ENCODE measurements at regions not wholly inside any gene's neighbourhood (a gene's known extent, or its start where the extent isn't known, plus 50 kb on each side); places are given as distances from the start of the nearest gene placed in this dataset.

DNA sequence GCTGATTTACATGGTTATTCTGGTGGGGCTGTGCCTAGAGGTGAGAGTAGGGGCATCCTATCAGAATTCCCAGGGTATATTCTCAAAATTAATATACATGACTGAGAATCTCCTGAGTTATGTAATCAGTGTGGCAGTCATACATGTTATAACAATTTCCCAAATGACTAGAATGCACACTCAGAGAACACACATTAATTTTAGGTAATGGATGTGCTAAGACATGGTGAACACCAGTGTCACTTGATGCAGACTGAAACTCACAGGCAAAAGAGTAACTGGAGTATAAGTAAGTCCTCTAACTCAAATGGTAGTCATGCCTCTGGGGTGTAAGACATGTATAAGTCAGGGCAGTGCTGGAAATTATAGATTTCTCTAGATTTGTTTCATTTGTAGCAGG is 1198.4 kb upstream of the CITED2 start:
- Histone ChIP-seq H3K27ac (no peak overlapping the region), H3K36me3 (no peaks in the 10 kb centered on the region), H3K4me1 (replicated peaks) (no peaks in the 10 kb centered on the region), H3K4me3 (no peak overlapping the region), H3K9me3 (no peaks in the 10 kb centered on the region), H3K27me3 (replicated peaks; ENCODE audit: insufficient read depth) (no peaks in the 10 kb centered on the region)
- no peak for DNase-seq (ENCODE audit: low spot score)
- intact Hi-C loops (cut with DNase I) = no loop called here
- TF ChIP-seq POLR2AphosphoS5 (IDR thresholded peaks at IDR 0.05) (no peak), POLR2A (IDR thresholded peaks at IDR 0.05) (no peak)
- TF ChIP-seq, protein P1, sequence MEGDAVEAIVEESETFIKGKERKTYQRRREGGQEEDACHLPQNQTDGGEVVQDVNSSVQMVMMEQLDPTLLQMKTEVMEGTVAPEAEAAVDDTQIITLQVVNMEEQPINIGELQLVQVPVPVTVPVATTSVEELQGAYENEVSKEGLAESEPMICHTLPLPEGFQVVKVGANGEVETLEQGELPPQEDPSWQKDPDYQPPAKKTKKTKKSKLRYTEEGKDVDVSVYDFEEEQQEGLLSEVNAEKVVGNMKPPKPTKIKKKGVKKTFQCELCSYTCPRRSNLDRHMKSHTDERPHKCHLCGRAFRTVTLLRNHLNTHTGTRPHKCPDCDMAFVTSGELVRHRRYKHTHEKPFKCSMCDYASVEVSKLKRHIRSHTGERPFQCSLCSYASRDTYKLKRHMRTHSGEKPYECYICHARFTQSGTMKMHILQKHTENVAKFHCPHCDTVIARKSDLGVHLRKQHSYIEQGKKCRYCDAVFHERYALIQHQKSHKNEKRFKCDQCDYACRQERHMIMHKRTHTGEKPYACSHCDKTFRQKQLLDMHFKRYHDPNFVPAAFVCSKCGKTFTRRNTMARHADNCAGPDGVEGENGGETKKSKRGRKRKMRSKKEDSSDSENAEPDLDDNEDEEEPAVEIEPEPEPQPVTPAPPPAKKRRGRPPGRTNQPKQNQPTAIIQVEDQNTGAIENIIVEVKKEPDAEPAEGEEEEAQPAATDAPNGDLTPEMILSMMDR (IDR thresholded peaks at IDR 0.05) = no peak

DNA sequence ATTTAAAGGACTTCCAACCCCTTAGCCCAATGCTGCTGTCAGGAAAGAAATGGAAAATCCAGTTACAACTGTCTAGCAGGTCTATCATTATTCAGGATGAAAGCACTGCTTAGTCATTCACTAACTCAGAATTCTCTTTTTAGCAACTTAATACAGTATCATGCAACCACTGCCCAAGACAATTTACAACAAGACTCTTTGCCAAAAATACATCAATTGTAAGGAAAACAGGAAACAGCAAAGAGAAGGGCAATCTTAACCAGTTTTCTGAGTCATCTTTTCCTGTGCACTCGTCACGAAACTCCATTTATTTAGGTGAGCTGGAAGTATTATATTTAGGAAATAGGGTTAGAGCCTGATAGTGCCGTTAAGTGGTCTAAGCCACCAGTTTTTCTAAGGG is 1197.7 kb upstream of the CITED2 start:
- H3K27ac ChIP-seq = no peak overlapping the region
- TF ChIP-seq, protein P1 (IDR thresholded peaks at IDR 0.05) = no peak
- no peak for TF ChIP-seq POLR2A (IDR thresholded peaks at IDR 0.05)
- TF ChIP-seq POLR2AphosphoS5 (IDR thresholded peaks at IDR 0.05) = no peak
- no peak overlapping the region for H3K4me3 ChIP-seq
- no peak for DNase-seq (ENCODE audit: low spot score)
- intact Hi-C loops (cut with DNase I) = no loop called here
- H3K4me1 ChIP-seq (replicated peaks) = no peaks in the 10 kb centered on the region
- no peaks in the 10 kb centered on the region for H3K36me3 ChIP-seq
- H3K27me3 ChIP-seq (replicated peaks; ENCODE audit: insufficient read depth) = no peaks in the 10 kb centered on the region
- 58% methylated on average over 3 of the region's 3 CpGs for WGBS
- H3K9me3 ChIP-seq = no peaks in the 10 kb centered on the region

DNA sequence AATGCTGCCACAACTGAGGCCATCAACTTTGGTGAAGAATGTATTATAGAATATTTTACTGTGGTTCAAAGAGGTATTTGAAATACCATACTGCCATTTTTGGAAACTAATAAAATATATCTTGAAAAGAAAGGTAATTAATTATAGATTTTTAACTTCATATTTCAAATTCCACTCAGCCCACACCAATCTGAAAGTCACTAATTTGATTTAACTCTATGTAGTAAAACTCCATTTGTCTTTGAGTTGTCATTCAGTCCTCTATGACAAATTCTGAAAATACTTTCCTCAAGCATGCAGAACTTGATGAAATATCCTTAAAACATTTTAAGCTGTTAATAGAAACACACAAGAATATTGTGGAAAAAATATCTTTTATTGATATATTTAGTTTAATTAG is 1196.7 kb upstream of the CITED2 start:
- H3K36me3 ChIP-seq = no peaks in the 10 kb centered on the region
- no peaks in the 10 kb centered on the region for H3K27me3 ChIP-seq (replicated peaks; ENCODE audit: insufficient read depth)
- intact Hi-C loops (cut with DNase I) = no loop called here
- DNase-seq (ENCODE audit: low spot score) = no peak
- TF ChIP-seq POLR2A (IDR thresholded peaks at IDR 0.05) = no peak
- TF ChIP-seq POLR2AphosphoS5 (IDR thresholded peaks at IDR 0.05) = no peak
- TF ChIP-seq, protein P1 (IDR thresholded peaks at IDR 0.05) = no peak
- no peak overlapping the region for H3K27ac ChIP-seq
- no peaks in the 10 kb centered on the region for H3K9me3 ChIP-seq
- no peak overlapping the region for H3K4me3 ChIP-seq
- no peaks in the 10 kb centered on the region for H3K4me1 ChIP-seq (replicated peaks)

DNA sequence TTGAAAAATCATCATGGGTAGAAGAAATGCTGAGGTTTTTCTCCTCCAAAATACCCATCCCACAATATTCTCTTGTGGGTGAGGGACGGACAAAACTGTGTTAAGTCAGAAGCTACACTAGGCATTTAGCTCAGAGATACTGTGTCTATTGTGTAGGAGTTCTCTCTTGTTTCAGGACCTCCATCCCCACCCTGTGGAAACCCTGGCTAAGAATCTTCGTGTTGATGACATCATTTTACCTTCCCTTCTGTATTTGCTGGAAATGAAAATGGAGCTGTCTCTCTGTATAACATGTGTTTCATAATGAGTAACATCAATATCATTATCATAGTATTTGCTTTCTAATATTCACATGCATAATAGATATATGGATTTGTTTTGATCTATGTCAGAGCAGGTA is 1193.0 kb upstream of the CITED2 start:
- WGBS = 80% methylated on average over 2 of the region's 2 CpGs
- no peak overlapping the region for H3K4me3 ChIP-seq
- no peaks in the 10 kb centered on the region for H3K4me1 ChIP-seq (replicated peaks)
- H3K27me3 ChIP-seq (replicated peaks; ENCODE audit: insufficient read depth) = no peaks in the 10 kb centered on the region
- no peaks in the 10 kb centered on the region for H3K9me3 ChIP-seq
- intact Hi-C loops (cut with DNase I) = no loop called here
- TF ChIP-seq POLR2A (IDR thresholded peaks at IDR 0.05) = no peak
- TF ChIP-seq, protein P1 (IDR thresholded peaks at IDR 0.05) = no peak
- TF ChIP-seq POLR2AphosphoS5 (IDR thresholded peaks at IDR 0.05) = no peak
- DNase-seq (ENCODE audit: low spot score) = no peak
- no peaks in the 10 kb centered on the region for H3K36me3 ChIP-seq
- H3K27ac ChIP-seq = no peak overlapping the region

DNA sequence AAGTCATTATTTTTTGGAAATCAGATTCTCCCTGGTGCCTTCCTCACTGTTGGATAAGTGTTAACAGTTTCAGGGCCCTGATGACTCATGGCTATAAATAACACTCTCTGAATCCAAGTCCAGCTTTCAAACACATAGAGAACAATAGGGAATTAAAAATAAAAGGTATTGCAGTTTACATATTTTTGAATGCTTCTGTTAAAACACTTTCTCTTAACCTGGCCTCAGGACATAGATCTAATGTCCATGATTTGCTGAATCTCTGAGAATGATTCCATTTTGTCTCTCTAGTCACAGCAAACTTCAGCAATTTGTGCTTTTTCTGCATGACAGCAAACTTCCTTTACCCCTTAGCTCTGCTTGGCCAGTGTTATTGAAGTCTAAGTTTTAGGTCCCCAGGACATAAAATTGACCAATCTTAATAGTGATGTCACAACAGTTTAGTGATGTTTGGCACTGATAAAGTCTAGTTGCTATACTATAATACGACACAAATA is 1192.4 kb upstream of the CITED2 start:
- no peak for DNase-seq (ENCODE audit: low spot score)
- no peaks in the 10 kb centered on the region for H3K9me3 ChIP-seq
- no peak overlapping the region for H3K27ac ChIP-seq
- no peaks in the 10 kb centered on the region for H3K27me3 ChIP-seq (replicated peaks; ENCODE audit: insufficient read depth)
- no peaks in the 10 kb centered on the region for H3K36me3 ChIP-seq
- H3K4me1 ChIP-seq (replicated peaks) = no peaks in the 10 kb centered on the region
- 55% methylated on average over 1 of the region's 1 CpG for WGBS
- intact Hi-C loops (cut with DNase I) = no loop called here
- no peak overlapping the region for H3K4me3 ChIP-seq
- TF ChIP-seq POLR2AphosphoS5 (IDR thresholded peaks at IDR 0.05) = no peak
- TF ChIP-seq POLR2A (IDR thresholded peaks at IDR 0.05) = no peak
- TF ChIP-seq, protein P1 (IDR thresholded peaks at IDR 0.05) = no peak
